ENCODE measurements at regions not wholly inside any gene's neighbourhood (a gene's known extent, or its start where the extent isn't known, plus 50 kb on each side); places are given as distances from the start of the nearest gene placed in this dataset.

- Histone ChIP-seq H3K4me1 (ENCODE audit: insufficient read depth, low read length) (no peaks in the 10 kb centered on the region), H3K9me3 (ENCODE audit: control insufficient read depth in 1 of 2, low read length in 2 of 2) (no peaks in the 10 kb centered on the region), H3K4me3 (ENCODE audit: low read length in 2 of 2) (no peak overlapping the region), H3K27ac (ENCODE audit: low read depth, low read length) (no peak overlapping the region), H3K27me3 (ENCODE audit: insufficient read depth, low read length) (no peaks in the 10 kb centered on the region), H3K36me3 (ENCODE audit: insufficient read depth, low read length) (no peaks in the 10 kb centered on the region)
- Mint-ChIP-seq H3K9me3 (peaks cover 4 to 39% (median 27%) of the 10 kb centered on the region in 8 donors), H3K36me3 (peaks cover 0 to 3% of the 10 kb centered on the region in 2 donors), H3K4me1 (no peaks in the 10 kb centered on the region), H3K27ac (no peak overlapping the region), H3K27me3 (no peaks in the 10 kb centered on the region), H3K4me3 (no peak overlapping the region)
- no peak for DNase-seq
- intact Hi-C loops (cut with micrococcal nuclease) = no loop called here
- ChIA-PET POLR2A (ENCODE audit: partially characterized antibody) (no interaction called here), CTCF (ENCODE audit: partially characterized antibody) (no interaction called here)
Measured at GRCh38 chr16:61295311-61295710, 740.9 kb downstream of the CDH8 start.

- no peaks in the 10 kb centered on the region for H3K4me1 ChIP-seq (ENCODE audit: insufficient read depth, low read length)
- ChIA-PET POLR2A (ENCODE audit: partially characterized antibody) (no interaction called here), CTCF (ENCODE audit: partially characterized antibody) (no interaction called here)
- H3K27ac Mint-ChIP-seq = no peak overlapping the region
- no peak overlapping the region for H3K4me3 ChIP-seq (ENCODE audit: low read length in 2 of 2)
- H3K4me1 Mint-ChIP-seq = no peaks in the 10 kb centered on the region
- intact Hi-C loops (cut with micrococcal nuclease) = no loop called here
- no peaks in the 10 kb centered on the region for H3K27me3 ChIP-seq (ENCODE audit: insufficient read depth, low read length)
- no peak for DNase-seq
- H3K27me3 Mint-ChIP-seq = no peaks in the 10 kb centered on the region
- H3K9me3 Mint-ChIP-seq = peaks cover 4 to 31% (median 25%) of the 10 kb centered on the region in 8 donors
- peaks cover 0 to 3% of the 10 kb centered on the region in 2 donors for H3K9me3 ChIP-seq (ENCODE audit: control insufficient read depth in 1 of 2, low read length in 2 of 2)
- no peak overlapping the region for H3K4me3 Mint-ChIP-seq
- H3K36me3 ChIP-seq (ENCODE audit: insufficient read depth, low read length) = no peaks in the 10 kb centered on the region
- no peak overlapping the region for H3K27ac ChIP-seq (ENCODE audit: low read depth, low read length)
- peaks cover 0 to 1% of the 10 kb centered on the region in 2 donors for H3K36me3 Mint-ChIP-seq
Measured at GRCh38 chr16:61289141-61289540, 747.1 kb downstream of the CDH8 start.

- H3K27me3 ChIP-seq (ENCODE audit: insufficient read depth, low read length) = no peaks in the 10 kb centered on the region
- H3K9me3 ChIP-seq (ENCODE audit: control insufficient read depth in 1 of 2, low read length in 2 of 2) = no peaks in the 10 kb centered on the region
- Mint-ChIP-seq H3K4me3 (no peak overlapping the region), H3K27ac (no peak overlapping the region), H3K36me3 (peaks cover 0 to 1% of the 10 kb centered on the region in 2 donors), H3K4me1 (no peaks in the 10 kb centered on the region), H3K27me3 (no peaks in the 10 kb centered on the region), H3K9me3 (peaks cover 6 to 51% (median 31%) of the 10 kb centered on the region in 8 donors)
- H3K36me3 ChIP-seq (ENCODE audit: insufficient read depth, low read length) = no peaks in the 10 kb centered on the region
- H3K27ac ChIP-seq (ENCODE audit: low read depth, low read length) = no peak overlapping the region
- ChIA-PET CTCF (ENCODE audit: partially characterized antibody) (no interaction called here), POLR2A (ENCODE audit: partially characterized antibody) (no interaction called here)
- no peak overlapping the region for H3K4me3 ChIP-seq (ENCODE audit: low read length in 2 of 2)
- intact Hi-C loops (cut with micrococcal nuclease) = no loop called here
- no peak for DNase-seq
- no peaks in the 10 kb centered on the region for H3K4me1 ChIP-seq (ENCODE audit: insufficient read depth, low read length)
Measured at GRCh38 chr16:61277849-61278248, 758.4 kb downstream of the CDH8 start.

- Mint-ChIP-seq H3K4me3 (no peak overlapping the region), H3K4me1 (no peaks in the 10 kb centered on the region), H3K27me3 (no peaks in the 10 kb centered on the region), H3K27ac (no peak overlapping the region), H3K36me3 (peaks cover 0 to 1% of the 10 kb centered on the region in 2 donors), H3K9me3 (peaks cover 6 to 51% (median 29%) of the 10 kb centered on the region in 8 donors)
- no peak overlapping the region for H3K27ac ChIP-seq (ENCODE audit: low read depth, low read length)
- DNase-seq = no peak
- no peaks in the 10 kb centered on the region for H3K9me3 ChIP-seq (ENCODE audit: control insufficient read depth in 1 of 2, low read length in 2 of 2)
- H3K36me3 ChIP-seq (ENCODE audit: insufficient read depth, low read length) = no peaks in the 10 kb centered on the region
- no peaks in the 10 kb centered on the region for H3K27me3 ChIP-seq (ENCODE audit: insufficient read depth, low read length)
- CTCF ChIA-PET (ENCODE audit: partially characterized antibody) = no interaction called here
- intact Hi-C loops (cut with micrococcal nuclease) = no loop called here
- H3K4me1 ChIP-seq (ENCODE audit: insufficient read depth, low read length) = no peaks in the 10 kb centered on the region
- POLR2A ChIA-PET (ENCODE audit: partially characterized antibody) = no interaction called here
- H3K4me3 ChIP-seq (ENCODE audit: low read length in 2 of 2) = no peak overlapping the region
Measured at GRCh38 chr16:61274211-61274610, 762.0 kb downstream of the CDH8 start.

- H3K4me1 Mint-ChIP-seq = no peaks in the 10 kb centered on the region
- no peak for DNase-seq
- no peak overlapping the region for H3K27ac Mint-ChIP-seq
- Histone ChIP-seq H3K27me3 (ENCODE audit: insufficient read depth, low read length) (no peaks in the 10 kb centered on the region), H3K36me3 (ENCODE audit: insufficient read depth, low read length) (no peaks in the 10 kb centered on the region), H3K4me3 (ENCODE audit: low read length in 2 of 2) (no peak overlapping the region), H3K4me1 (ENCODE audit: insufficient read depth, low read length) (no peaks in the 10 kb centered on the region), H3K9me3 (ENCODE audit: control insufficient read depth in 1 of 2, low read length in 2 of 2) (no peaks in the 10 kb centered on the region), H3K27ac (ENCODE audit: low read depth, low read length) (no peak overlapping the region)
- H3K9me3 Mint-ChIP-seq = peaks cover 2 to 45% (median 23%) of the 10 kb centered on the region in 8 donors
- H3K36me3 Mint-ChIP-seq = no peaks in the 10 kb centered on the region
- intact Hi-C loops (cut with micrococcal nuclease) = no loop called here
- ChIA-PET CTCF (ENCODE audit: partially characterized antibody) (no interaction called here), POLR2A (ENCODE audit: partially characterized antibody) (no interaction called here)
- no peak overlapping the region for H3K4me3 Mint-ChIP-seq
- H3K27me3 Mint-ChIP-seq = no peaks in the 10 kb centered on the region
Measured at GRCh38 chr16:61270726-61271125, 765.5 kb downstream of the CDH8 start.

GRCh38 chr16:61263400-61263799 lies 772.8 kb downstream of the CDH8 start:
- Histone ChIP-seq H3K27ac (ENCODE audit: low read depth, low read length) (no peak overlapping the region), H3K27me3 (ENCODE audit: insufficient read depth, low read length) (no peaks in the 10 kb centered on the region), H3K4me3 (ENCODE audit: low read length in 2 of 2) (no peak overlapping the region), H3K36me3 (ENCODE audit: insufficient read depth, low read length) (no peaks in the 10 kb centered on the region), H3K4me1 (ENCODE audit: insufficient read depth, low read length) (no peaks in the 10 kb centered on the region), H3K9me3 (ENCODE audit: control insufficient read depth in 1 of 2, low read length in 2 of 2) (no peaks in the 10 kb centered on the region)
- Mint-ChIP-seq H3K27me3 (no peaks in the 10 kb centered on the region), H3K9me3 (peaks cover 0 to 47% (median 22%) of the 10 kb centered on the region in 8 donors), H3K36me3 (no peaks in the 10 kb centered on the region), H3K4me1 (no peaks in the 10 kb centered on the region), H3K27ac (no peak overlapping the region), H3K4me3 (no peak overlapping the region)
- no peak for DNase-seq
- intact Hi-C loops (cut with micrococcal nuclease) = no loop called here
- POLR2A ChIA-PET (ENCODE audit: partially characterized antibody) = no interaction called here
- CTCF ChIA-PET (ENCODE audit: partially characterized antibody) = no interaction called here

GRCh38 chr16:61261315-61261714 lies 774.9 kb downstream of the CDH8 start:
- CTCF ChIA-PET (ENCODE audit: partially characterized antibody) = no interaction called here
- POLR2A ChIA-PET (ENCODE audit: partially characterized antibody) = no interaction called here
- no peaks in the 10 kb centered on the region for H3K27me3 Mint-ChIP-seq
- Histone ChIP-seq H3K27ac (ENCODE audit: low read depth, low read length) (no peak overlapping the region), H3K4me1 (ENCODE audit: insufficient read depth, low read length) (no peaks in the 10 kb centered on the region), H3K36me3 (ENCODE audit: insufficient read depth, low read length) (no peaks in the 10 kb centered on the region), H3K4me3 (ENCODE audit: low read length in 2 of 2) (no peak overlapping the region), H3K9me3 (ENCODE audit: control insufficient read depth in 1 of 2, low read length in 2 of 2) (no peaks in the 10 kb centered on the region), H3K27me3 (ENCODE audit: insufficient read depth, low read length) (no peaks in the 10 kb centered on the region)
- H3K9me3 Mint-ChIP-seq = peaks cover 0 to 51% (median 21%) of the 10 kb centered on the region in 8 donors
- no peak overlapping the region for H3K4me3 Mint-ChIP-seq
- no peak overlapping the region for H3K27ac Mint-ChIP-seq
- no peaks in the 10 kb centered on the region for H3K36me3 Mint-ChIP-seq
- intact Hi-C loops (cut with micrococcal nuclease) = no loop called here
- H3K4me1 Mint-ChIP-seq = no peaks in the 10 kb centered on the region
- no peak for DNase-seq

GRCh38 chr16:61246592-61246991 lies 789.6 kb downstream of the CDH8 start:
- H3K4me3 Mint-ChIP-seq = no peak overlapping the region
- no peaks in the 10 kb centered on the region for H3K4me1 Mint-ChIP-seq
- H3K27ac Mint-ChIP-seq = no peak overlapping the region
- Histone ChIP-seq H3K27ac (ENCODE audit: low read depth, low read length) (no peak overlapping the region), H3K9me3 (ENCODE audit: control insufficient read depth in 1 of 2, low read length in 2 of 2) (peaks cover 0 to 7% of the 10 kb centered on the region in 2 donors), H3K4me3 (ENCODE audit: low read length in 2 of 2) (no peak overlapping the region), H3K27me3 (ENCODE audit: insufficient read depth, low read length) (no peaks in the 10 kb centered on the region), H3K4me1 (ENCODE audit: insufficient read depth, low read length) (no peaks in the 10 kb centered on the region), H3K36me3 (ENCODE audit: insufficient read depth, low read length) (no peaks in the 10 kb centered on the region)
- H3K9me3 Mint-ChIP-seq = peaks cover 3 to 50% (median 28%) of the 10 kb centered on the region in 8 donors
- no peaks in the 10 kb centered on the region for H3K36me3 Mint-ChIP-seq
- no peaks in the 10 kb centered on the region for H3K27me3 Mint-ChIP-seq
- DNase-seq = no peak
- intact Hi-C loops (cut with micrococcal nuclease) = no loop called here
- ChIA-PET CTCF (ENCODE audit: partially characterized antibody) (no interaction called here), POLR2A (ENCODE audit: partially characterized antibody) (no interaction called here)

Data from CD4-positive, alpha-beta memory T cell (primary cell).